Left cardiac atrium (tissue), 4 donors: ENCODE measurements at regions not wholly inside any gene's neighbourhood (a gene's known extent, or its start where the extent isn't known, plus 50 kb on each side); places are given as distances from the start of the nearest gene placed in this dataset.
A peak's percentile ranks its signal among the peaks of the same experiment; 100 is the strongest.

Source experiments
- ATAC-seq, 2 donors: fragments of 200-7000 bp; cut with Tn5 transposase; one replicate each; pipeline ENCODE4 v1.9.1; 2020; ENCODE audit warnings: mild to moderate bottlenecking in 2 of 2, moderate library complexity in 2 of 2
- DNase-seq: peaks from one replicate; pipeline ENCODE4 v3.0.0-alpha.2; 2020
- intact Hi-C, 2 donors: fragments of 100-400 bp; cut with DNase I; formaldehyde crosslinking; loops; one replicate each; pipeline versions ENCODE4 v1.14.1 to v1.15.1; 2022 to 2023
- donor health status: DM: no; HTN: yes; CAD: no.
- donor health status: DM: no; HTN: yes; CAD: no; lungs with severe emphysema.
- donor health status: DM: yes; HTN: yes; CAD: no.
- donor health status: Dilated cardiomyopathy.

DNA sequence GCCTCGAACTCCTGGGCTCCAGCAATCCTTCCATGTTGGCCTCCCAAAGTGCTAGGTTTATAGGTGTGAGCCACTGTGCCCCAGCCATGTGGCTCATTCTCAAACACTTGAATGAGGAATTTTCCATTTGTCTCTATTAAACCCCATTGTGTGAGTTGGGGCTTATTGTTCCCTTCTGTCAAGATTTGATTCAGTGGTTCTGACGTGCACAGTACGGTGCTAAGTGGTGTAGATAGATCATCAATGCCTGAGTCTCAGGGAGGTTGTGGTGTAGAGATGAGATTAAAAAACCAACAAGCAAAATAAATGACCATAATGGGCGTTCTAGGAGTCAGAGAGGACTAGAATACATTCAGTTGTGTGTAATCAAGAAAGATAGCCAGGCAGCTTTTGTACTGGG, 335.6 kb downstream of the PRL start:
- DNase-seq (no peak), ATAC-seq (no peak)
- intact Hi-C loops = no loop called here

DNA sequence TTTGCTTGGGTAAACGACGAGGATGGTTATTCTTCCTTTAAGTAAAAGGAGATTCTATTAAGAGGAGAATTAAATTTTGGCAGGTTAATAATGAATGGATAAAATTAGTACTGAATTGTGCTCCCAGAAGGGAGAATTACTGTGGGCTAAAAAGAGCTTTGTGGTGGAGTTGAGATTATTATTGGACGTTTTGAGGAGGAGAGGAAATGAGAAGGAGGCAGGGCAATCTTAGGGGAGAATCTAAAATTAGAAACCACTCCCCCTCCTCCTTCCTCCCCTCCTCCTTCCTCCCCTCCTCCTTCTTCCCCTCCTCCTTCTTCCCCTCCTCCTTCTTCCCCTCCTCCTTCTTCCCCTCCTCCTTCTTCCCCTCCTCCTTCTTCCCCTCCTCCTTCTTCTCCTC, 331.8 kb downstream of the PRL start:
- intact Hi-C loops = no loop called here
- DNase-seq = no peak
- ATAC-seq = no peak

GRCh38 chr6:21965953-21966539, 330.8 kb downstream of the PRL start:
- intact Hi-C loops = no loop called here
- no peak for DNase-seq
- no peak for ATAC-seq

DNA sequence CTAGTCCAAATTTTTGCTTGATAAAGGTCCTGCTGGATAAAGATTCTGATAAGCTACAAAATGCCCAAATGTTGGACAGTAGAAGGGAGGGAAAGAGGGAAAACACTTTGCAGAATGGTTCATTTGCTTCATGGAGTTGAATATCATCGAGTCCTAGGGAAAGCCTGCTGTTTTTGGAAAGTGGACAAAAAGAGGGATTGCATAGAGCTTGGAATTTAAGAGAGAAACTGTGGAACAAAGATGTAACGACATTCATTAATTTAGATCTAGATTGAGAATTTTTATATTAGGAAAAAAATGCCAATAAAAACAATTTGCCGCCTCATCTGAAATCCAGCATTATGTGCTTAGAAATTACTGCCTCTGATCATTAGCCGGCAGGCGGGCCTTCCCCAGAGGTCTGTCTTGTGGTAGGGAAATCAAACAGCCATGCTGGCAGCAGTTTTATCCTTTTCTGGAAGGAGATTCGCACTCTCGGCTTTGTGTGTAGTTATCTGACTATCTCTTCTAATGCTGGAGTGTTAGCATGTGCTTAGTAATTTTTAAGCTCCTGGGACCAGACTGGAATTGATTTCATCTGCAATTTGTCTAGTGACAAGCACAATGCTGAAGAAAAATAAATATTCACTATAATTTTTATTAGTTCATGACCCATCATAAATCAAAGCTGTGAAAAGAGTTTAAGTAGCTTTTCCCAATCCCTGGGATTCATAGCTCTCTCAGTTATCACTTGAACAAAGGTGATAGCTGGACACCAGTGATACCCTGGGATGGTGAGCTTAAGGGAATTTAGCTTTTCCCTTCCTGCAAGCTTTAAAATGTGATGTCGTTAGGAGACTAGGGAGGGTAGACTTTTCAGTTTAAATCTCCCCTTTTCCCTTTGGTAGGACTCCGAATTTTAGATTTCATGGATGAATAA, 329.5 kb downstream of the PRL start:
- DNase-seq = no peak
- ATAC-seq = peak in 1 of 2 donors; percentile 33
- intact Hi-C loops = no loop called here

DNA sequence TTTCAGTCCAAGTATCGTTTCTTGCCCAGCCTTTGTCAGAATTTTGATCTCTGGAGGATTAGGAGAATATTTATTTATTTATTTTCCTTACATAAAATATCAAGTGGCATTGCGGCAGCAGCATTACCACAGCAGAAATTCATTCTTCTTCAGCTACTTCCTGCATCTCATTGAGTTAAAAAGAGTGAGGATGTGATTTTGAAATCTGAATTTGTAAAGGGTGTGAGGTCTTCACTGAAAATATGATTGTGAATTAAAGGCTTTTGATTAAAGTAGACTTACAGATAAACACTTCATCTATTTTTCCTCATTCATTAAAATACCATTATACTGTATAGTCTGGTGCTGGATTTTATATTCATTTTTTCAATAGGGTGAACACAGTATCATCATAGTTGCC, 328.4 kb downstream of the PRL start:
- ATAC-seq (no peak), DNase-seq (no peak)
- intact Hi-C loops = no loop called here

DNA sequence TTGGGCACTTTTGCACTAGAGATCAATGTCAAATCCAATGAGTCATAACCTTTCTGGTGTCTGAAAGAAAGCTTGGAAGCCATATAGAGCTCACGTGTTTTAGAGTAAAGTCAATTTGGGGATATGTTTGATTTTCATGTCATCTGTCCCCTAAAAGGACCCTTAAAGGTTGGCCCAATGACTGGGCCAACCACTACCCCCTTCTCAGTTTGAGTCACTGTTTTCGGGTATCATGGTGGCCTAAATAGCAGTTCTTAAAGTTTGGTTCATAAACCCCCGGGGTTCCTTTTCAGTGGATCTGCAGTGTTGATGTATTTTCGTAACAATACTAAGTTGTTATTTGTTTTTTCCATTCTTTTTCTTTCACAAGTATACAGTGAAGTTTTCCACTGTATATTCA, 327.6 kb downstream of the PRL start:
- DNase-seq (no peak), ATAC-seq (no peak)
- intact Hi-C loops = no loop called here

DNA sequence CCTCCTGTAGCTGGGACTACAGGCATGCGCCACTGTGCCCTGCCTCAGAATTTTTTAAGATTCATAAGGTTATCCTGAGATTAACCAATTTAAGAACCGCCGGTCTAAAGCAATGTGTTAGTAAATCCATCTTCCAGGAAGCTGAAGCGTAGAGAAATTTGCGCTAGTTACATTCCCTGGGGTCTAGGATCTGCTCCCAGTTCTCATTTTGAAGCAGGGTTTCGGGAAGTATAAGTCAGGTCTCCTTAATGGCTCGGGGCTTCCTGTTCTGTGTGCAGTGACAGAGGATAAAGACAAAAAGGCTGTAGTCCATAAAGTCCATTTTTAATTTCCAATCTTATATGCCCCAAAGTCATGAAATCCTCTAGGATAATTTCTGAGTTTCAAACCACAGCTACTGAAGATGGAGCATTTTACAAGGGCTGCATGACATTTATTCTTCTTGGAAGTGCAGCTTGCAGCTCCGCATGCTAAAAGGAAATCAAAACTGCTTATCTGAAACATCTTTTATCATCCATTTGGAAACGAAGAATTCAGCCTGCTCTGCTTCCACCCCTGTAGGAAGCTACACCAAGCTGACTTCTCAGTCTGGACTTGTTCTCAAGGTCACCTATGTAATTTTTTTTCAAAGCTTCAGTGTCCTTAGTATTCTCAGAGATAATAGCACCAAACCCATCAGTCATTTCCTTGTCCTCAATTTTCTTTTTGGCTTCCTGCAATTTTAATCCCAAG, 326.1 kb downstream of the PRL start:
- DNase-seq = no peak
- intact Hi-C loops = no loop called here
- ATAC-seq = no peak

GRCh38 chr6:21971541-21971940, 325.3 kb downstream of the PRL start:
- intact Hi-C loops = no loop called here
- peak in 1 of 2 donors; percentile 39 for ATAC-seq
- DNase-seq = no peak

GRCh38 chr6:21972516-21972915, 324.3 kb downstream of the PRL start:
- intact Hi-C loops = no loop called here
- no peak for DNase-seq
- ATAC-seq = no peak

- intact Hi-C loops = no loop called here
- no peak for DNase-seq
- no peak for ATAC-seq
These were observed 319.5 kb downstream of the PRL start for GRCh38 chr6:21977346-21977745.

- intact Hi-C loops = no loop called here
- ATAC-seq = no peak
- DNase-seq = no peak
These were observed 315.5 kb downstream of the PRL start for GRCh38 chr6:21981235-21981833.

GRCh38 chr6:21984135-21984534, 312.7 kb downstream of the PRL start:
- intact Hi-C loops = no loop called here
- DNase-seq = no peak
- ATAC-seq = no peak

GRCh38 chr6:21984561-21984960, 312.3 kb downstream of the PRL start:
- intact Hi-C loops = no loop called here
- no peak for DNase-seq
- no peak for ATAC-seq

DNA sequence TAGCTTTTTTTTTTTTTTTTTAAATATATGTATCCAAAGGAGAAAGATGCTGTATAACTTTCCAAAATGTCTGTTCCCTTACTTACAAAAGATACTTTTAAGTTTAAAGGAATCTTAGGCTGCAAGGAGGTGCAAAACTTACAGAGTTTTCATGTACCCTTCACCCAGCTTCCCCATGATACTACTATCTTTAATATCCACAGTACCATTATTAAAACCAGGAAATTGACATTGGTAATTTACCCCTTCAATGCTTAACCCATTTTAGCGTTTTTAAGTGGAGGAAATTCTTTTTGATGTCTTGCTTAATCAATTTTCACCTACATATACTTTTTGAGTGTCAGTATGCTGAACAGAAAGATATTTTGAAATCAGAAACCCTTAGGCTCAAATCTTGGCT, 310.9 kb downstream of the PRL start:
- intact Hi-C loops = no loop called here
- no peak for ATAC-seq
- DNase-seq = no peak

DNA sequence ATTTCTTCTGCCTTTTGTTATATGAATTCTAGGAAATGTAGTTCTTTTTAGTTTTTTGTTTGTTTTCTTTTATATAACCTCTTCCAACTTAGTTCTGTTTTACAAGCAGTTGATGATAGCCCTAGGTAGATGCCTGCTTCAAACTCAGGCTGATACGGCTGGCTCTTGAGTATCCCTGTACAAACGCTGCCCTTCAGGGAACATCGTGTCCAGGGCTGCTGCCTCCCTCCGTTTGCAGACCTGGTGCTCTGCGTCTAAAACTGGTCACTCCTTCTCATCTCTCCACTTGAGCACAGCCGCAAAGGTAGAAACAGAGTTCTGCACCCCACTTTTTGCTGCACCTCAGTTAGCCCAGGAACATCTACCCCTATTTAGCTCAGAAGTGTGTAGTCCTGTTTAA, 310.1 kb downstream of the PRL start:
- peak in 1 of 2 donors; percentile 42 for ATAC-seq
- no peak for DNase-seq
- intact Hi-C loops = no loop called here

- intact Hi-C loops = no loop called here
- ATAC-seq = peak; percentile 98
- peak; percentile 81 for DNase-seq
These were observed 309.3 kb downstream of the PRL start for GRCh38 chr6:21987501-21987957.

- ATAC-seq = no peak
- intact Hi-C loops = no loop called here
- DNase-seq = no peak
These were observed 306.3 kb downstream of the PRL start for GRCh38 chr6:21990577-21990976.

- ATAC-seq (peak in 1 of 2 donors; percentile 85), DNase-seq (no peak)
- intact Hi-C loops = no loop called here
These were observed 304.5 kb downstream of the PRL start for GRCh38 chr6:21992178-21992967.

- ATAC-seq = no peak
- intact Hi-C loops = no loop called here
These were observed 303.0 kb downstream of the PRL start for GRCh38 chr6:21993841-21994240.

More at GRCh38 chr6:21993841-21994240, 303.0 kb downstream of the PRL start:
- DNase-seq = no peak
